ENCODE measurements at regions not wholly inside any gene's neighbourhood (a gene's known extent, or its start where the extent isn't known, plus 50 kb on each side); places are given as distances from the start of the nearest gene placed in this dataset.

GRCh38 chr3:63768386-63768785, 50.7 kb upstream of the C3orf49 start:
- ATAC-seq, result peak; percentile 95
- TF ChIP-seq, protein P1, sequence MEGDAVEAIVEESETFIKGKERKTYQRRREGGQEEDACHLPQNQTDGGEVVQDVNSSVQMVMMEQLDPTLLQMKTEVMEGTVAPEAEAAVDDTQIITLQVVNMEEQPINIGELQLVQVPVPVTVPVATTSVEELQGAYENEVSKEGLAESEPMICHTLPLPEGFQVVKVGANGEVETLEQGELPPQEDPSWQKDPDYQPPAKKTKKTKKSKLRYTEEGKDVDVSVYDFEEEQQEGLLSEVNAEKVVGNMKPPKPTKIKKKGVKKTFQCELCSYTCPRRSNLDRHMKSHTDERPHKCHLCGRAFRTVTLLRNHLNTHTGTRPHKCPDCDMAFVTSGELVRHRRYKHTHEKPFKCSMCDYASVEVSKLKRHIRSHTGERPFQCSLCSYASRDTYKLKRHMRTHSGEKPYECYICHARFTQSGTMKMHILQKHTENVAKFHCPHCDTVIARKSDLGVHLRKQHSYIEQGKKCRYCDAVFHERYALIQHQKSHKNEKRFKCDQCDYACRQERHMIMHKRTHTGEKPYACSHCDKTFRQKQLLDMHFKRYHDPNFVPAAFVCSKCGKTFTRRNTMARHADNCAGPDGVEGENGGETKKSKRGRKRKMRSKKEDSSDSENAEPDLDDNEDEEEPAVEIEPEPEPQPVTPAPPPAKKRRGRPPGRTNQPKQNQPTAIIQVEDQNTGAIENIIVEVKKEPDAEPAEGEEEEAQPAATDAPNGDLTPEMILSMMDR (IDR thresholded peaks at IDR 0.05), result no peak
- H3K9me3 ChIP-seq, result no peaks in the 10 kb centered on the region
- H3K4me3 ChIP-seq, result no peak overlapping the region
- intact Hi-C loops (cut with DNase I, micrococcal nuclease), result no loop called here
- no peaks in the 10 kb centered on the region for H3K36me3 ChIP-seq (ENCODE audit: low read depth)
- H3K4me1 ChIP-seq (ENCODE audit: low read depth), result peaks cover 6% of the 10 kb centered on the region
- DNase-seq, result peak in 1 of 3 donors; percentile 47

DNA sequence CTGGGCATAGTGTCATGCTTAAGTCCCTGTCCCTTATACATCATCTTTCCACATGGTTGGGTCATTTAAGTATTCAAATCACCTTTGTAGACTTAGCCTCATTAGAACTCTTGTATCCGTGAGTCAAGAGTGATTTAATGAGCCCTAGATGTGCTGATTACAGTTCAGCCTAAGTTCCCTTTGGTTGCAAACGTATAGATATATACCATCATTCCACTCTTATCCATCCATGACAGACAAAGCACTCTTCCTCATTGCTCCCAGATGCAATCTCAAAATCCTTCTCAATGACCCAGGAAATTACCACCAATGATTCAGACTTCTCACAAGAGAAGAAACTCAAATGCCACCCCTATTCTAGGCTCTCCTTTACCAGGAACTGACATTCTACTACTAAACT, 50.2 kb upstream of the C3orf49 start:
- TF ChIP-seq, protein P1 (IDR thresholded peaks at IDR 0.05), result no peak

More for the DNA sequence above, 50.2 kb upstream of the C3orf49 start:
- intact Hi-C loops (cut with DNase I, micrococcal nuclease), result no loop called here
- DNase-seq (no peak), ATAC-seq (peak; percentile 78)
- no peaks in the 10 kb centered on the region for H3K36me3 ChIP-seq (ENCODE audit: low read depth)
- H3K4me3 ChIP-seq, result no peak overlapping the region
- peaks cover 6% of the 10 kb centered on the region for H3K4me1 ChIP-seq (ENCODE audit: low read depth)
- H3K9me3 ChIP-seq, result no peaks in the 10 kb centered on the region
